Ovary (tissue), 3 donors: ENCODE measurements at regions not wholly inside any gene's neighbourhood (a gene's known extent, or its start where the extent isn't known, plus 50 kb on each side); places are given as distances from the start of the nearest gene placed in this dataset.

Experiments used
- EP300 ChIP-seq: sonication (generic); formaldehyde crosslinking; IDR thresholded peaks from one replicate; pipeline ENCODE4 v1.6.1; 2017; ENCODE audit warnings: antibody characterized with exemption
- TF ChIP-seq, protein P1 (sequence below), 3 donors: fragments of 450-650 bp in 2 of 3; fragments of 200-600 bp in 1 of 3; IDR thresholded peaks; one replicate each; pipeline versions ENCODE4 v1.5.1 to v1.8.0; 2016 to 2022; ENCODE audit warnings: antibody characterized with exemption in 3 of 3, mild to moderate bottlenecking in 1 of 3
- donor health status: DM: no; HTN: no; CAD: no.

GRCh38 chr14:104423701-104424405 is 155.7 kb upstream of the C14orf180 start:
- TF ChIP-seq, protein P1, sequence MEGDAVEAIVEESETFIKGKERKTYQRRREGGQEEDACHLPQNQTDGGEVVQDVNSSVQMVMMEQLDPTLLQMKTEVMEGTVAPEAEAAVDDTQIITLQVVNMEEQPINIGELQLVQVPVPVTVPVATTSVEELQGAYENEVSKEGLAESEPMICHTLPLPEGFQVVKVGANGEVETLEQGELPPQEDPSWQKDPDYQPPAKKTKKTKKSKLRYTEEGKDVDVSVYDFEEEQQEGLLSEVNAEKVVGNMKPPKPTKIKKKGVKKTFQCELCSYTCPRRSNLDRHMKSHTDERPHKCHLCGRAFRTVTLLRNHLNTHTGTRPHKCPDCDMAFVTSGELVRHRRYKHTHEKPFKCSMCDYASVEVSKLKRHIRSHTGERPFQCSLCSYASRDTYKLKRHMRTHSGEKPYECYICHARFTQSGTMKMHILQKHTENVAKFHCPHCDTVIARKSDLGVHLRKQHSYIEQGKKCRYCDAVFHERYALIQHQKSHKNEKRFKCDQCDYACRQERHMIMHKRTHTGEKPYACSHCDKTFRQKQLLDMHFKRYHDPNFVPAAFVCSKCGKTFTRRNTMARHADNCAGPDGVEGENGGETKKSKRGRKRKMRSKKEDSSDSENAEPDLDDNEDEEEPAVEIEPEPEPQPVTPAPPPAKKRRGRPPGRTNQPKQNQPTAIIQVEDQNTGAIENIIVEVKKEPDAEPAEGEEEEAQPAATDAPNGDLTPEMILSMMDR (IDR thresholded peaks at IDR 0.05): no peak
- TF ChIP-seq EP300: no peak
